DMS53 (cell line): ENCODE measurements at regions not wholly inside any gene's neighbourhood (a gene's known extent, or its start where the extent isn't known, plus 50 kb on each side); places are given as distances from the start of the nearest gene placed in this dataset.

Experiments used
- DNase-seq: peaks from one replicate; lab custom pipeline; 2025; lab: John Stamatoyannopoulos, UW

- no peak for DNase-seq
Measured at GRCh38 chr11:134762248-134763029, 350.4 kb upstream of the B3GAT1 start.

- DNase-seq: no peak
Measured at GRCh38 chr11:134761926-134762247, 349.8 kb upstream of the B3GAT1 start.

GRCh38 chr11:134761386-134761785, 349.3 kb upstream of the B3GAT1 start:
- DNase-seq: no peak

- no peak for DNase-seq
Measured at GRCh38 chr11:134760957-134761356, 348.9 kb upstream of the B3GAT1 start.

- DNase-seq: no peak
Measured at GRCh38 chr11:134760299-134760698, 348.3 kb upstream of the B3GAT1 start.

- no peak for DNase-seq
Measured at GRCh38 chr11:134759855-134760254, 347.8 kb upstream of the B3GAT1 start.

GRCh38 chr11:134759274-134759673, 347.2 kb upstream of the B3GAT1 start:
- no peak for DNase-seq

GRCh38 chr11:134758342-134758931, 346.4 kb upstream of the B3GAT1 start:
- no peak for DNase-seq

GRCh38 chr11:134757633-134758032, 345.6 kb upstream of the B3GAT1 start:
- DNase-seq: no peak

GRCh38 chr11:134756811-134757540, 344.9 kb upstream of the B3GAT1 start:
- no peak for DNase-seq

- no peak for DNase-seq
Measured at GRCh38 chr11:134755535-134755934, 343.5 kb upstream of the B3GAT1 start.

- no peak for DNase-seq
Measured at GRCh38 chr11:134754521-134755198, 342.6 kb upstream of the B3GAT1 start.

GRCh38 chr11:134753771-134754520, 341.9 kb upstream of the B3GAT1 start:
- no peak for DNase-seq

GRCh38 chr11:134752964-134753770, 341.1 kb upstream of the B3GAT1 start:
- DNase-seq: no peak

- no peak for DNase-seq
Measured at GRCh38 chr11:134752526-134752925, 340.5 kb upstream of the B3GAT1 start.

- DNase-seq: no peak
Measured at GRCh38 chr11:134751766-134752165, 339.7 kb upstream of the B3GAT1 start.

GRCh38 chr11:134751031-134751585, 339.1 kb upstream of the B3GAT1 start:
- DNase-seq: no peak

- DNase-seq: no peak
Measured at GRCh38 chr11:134750619-134751018, 338.6 kb upstream of the B3GAT1 start.

- no peak for DNase-seq
Measured at GRCh38 chr11:134749040-134749839, 337.2 kb upstream of the B3GAT1 start.

- DNase-seq: no peak
Measured at GRCh38 chr11:134746609-134747008, 334.6 kb upstream of the B3GAT1 start.
